Activated CD4-positive, alpha-beta T cell treated with anti-CD3 and anti-CD28 coated beads for 24 hours (primary cell): ENCODE measurements at regions not wholly inside any gene's neighbourhood (a gene's known extent, or its start where the extent isn't known, plus 50 kb on each side); places are given as distances from the start of the nearest gene placed in this dataset.
"Not testable (repeated sequence)": the region's sequence is repeated elsewhere in the genome, so short reads cannot be mapped to it uniquely, and the experiment has no call there.

ENCODE experiments used
- DNase-seq, 2 donors: peaks; one replicate each; pipeline ENCODE4 v3.0.0-alpha.2; 2020; ENCODE audit warnings: low read depth in 2 of 2

DNA sequence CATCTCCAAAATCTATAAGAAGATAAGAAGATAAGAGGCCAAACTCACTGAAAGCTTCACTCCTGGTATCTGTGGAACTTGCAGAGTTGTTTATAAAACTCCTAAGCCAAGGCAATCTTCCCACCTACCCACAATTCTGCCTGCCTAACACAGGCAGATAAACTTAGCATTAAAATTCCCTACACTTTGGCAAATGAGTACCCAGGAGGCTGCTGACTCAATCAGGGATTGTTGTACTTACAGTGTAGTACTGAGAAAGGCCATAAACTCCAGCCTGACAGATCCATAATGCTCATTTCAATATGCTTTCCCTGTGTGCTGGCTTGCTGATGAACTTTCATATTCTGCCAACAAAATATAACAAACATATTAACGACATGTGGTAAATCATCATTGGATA lies 725.2 kb downstream of the BRINP1 start:
- no peak for DNase-seq

DNA sequence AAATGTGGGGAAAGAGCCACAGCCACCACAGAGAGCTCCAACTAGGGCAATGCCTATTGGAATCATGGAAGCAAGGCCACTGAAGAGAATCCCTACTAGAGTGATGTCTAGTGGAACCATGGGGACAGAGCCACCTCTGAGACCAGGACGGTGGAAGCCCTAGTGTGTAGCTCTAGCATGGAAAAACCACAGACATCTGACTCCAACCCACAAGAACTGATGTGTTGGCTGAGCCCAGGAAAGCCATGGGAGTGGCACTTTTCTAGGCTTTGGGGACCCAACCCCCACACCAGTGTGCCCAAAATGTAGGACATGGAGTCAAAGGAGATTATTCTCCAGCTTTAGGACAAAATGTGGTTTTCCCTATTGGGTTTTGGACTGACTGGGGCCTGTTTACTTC lies 721.9 kb downstream of the BRINP1 start:
- no peak for DNase-seq

DNA sequence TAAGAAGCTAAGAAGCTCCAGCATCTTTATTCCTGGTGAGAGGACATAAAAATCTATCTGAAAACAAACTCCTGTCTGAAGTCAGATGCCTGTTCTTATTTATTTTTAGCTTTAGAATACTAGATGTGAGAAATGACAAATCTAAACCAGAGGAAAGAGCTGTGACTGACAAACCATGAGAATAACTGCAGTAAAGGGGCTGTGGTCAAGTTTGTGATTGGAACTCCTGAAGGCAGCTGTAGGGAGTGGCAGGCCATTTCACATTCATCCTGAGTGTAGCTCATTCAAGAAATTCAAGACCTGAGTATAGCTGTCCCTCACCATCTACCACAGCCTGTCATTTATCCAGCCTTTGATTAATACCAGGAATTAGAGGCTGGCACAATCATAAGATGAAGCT lies 718.8 kb downstream of the BRINP1 start:
- DNase-seq, result no peak

DNA sequence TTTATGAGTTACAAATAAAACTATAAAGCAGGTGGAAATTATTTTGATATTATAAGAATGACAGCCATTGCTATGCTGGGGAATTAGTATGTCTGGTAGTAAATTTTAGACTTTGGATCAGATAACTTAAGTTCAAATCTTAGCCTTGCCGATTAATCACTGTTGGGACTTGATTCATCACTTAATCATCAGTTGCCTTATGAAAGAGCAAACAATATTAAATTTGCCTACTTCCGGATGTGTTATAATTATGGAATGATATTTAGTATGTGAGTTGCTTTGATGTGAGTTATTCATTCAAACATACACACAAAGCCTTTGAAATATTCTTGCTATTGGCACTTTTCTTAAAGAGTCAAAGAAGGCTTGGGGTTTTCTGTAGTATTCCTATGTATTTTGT lies 717.7 kb downstream of the BRINP1 start:
- DNase-seq, result no peak

DNA sequence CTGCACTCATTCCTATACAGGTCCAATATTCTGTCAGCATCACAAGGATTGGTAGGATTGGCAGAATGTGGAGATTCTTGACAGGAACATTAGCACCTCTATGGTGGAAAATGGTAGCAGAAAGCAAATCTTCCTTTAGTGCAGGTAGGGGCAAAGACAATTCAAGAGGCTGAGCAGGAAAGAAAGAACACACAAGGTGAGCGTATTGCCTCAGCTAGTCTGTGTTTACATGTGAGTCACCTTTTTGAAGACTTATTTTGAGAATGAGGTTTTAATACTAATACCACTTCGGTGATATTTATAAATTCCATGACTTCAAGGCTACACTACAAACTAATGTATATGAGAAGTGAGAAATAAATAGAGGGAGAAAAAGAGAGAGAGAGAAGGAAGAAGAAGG lies 717.0 kb downstream of the BRINP1 start:
- DNase-seq, result no peak

DNA sequence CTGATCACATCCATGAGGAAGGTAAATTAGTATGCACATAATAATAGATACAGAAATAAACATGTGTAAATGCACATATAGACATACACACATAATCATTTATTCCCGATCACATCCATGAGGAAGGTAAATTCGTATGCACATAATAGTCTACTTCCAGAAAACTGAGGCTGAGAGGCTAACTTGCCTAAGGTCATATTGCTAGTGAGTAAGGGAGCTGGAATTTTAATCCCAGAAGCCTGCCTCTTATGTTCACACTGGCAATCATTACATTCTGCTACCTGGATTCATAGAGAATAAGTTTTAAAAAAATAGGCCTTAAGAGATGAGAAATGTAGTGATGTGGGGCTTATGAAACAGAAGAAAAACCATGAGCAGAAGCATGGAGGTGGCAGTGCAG lies 716.3 kb downstream of the BRINP1 start:
- DNase-seq, result no peak

DNA sequence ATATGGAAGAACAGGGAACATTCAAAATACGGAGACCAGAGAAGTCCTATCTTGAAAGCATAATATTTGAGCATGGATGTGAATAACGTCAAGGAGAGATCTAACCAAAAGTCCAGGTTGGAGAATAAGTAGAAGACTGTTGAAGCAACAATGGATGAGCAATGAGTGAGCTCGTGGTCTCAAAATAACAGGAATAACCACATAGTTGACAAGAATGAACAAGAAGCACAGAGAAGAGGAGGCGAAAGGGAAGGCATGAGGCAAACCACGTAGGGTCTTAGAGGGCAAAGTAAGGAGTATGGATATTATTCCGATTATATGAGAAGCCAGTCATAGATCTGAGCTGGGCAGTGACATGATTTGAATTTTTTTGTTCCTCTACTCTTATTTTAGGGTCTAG lies 710.2 kb downstream of the BRINP1 start:
- DNase-seq, result no peak

DNA sequence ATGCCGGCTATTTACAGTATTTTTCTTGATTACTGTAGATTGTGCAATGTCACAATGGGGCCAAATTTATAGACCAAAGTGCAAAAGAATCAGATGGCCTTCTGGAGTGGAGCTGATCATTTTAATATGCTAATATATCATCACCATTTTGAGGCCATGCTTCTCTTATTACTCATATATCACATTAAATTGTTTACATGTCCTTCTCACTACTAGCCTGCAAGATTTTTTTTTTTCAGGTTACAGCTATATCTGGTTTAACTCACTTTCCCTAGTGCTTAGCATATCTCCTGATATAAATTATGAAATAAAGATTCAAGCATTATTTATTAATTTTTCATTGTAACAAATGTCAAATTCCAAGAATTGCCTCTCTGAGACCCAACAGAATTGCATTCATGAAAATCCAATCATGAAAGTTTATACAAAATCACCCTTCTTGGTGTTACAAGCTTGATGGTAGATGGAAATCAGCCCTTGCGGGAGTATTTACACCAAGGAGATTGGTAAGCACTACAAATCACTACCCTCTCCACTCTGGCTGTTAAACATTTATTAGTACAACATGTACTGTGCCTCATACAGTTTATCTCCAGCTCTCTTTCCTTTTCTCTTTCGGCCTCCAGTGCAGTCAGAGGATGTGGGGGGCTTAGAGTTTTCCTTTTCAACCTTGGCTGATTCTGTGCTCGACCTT lies 703.9 kb downstream of the BRINP1 start:
- no peak for DNase-seq

DNA sequence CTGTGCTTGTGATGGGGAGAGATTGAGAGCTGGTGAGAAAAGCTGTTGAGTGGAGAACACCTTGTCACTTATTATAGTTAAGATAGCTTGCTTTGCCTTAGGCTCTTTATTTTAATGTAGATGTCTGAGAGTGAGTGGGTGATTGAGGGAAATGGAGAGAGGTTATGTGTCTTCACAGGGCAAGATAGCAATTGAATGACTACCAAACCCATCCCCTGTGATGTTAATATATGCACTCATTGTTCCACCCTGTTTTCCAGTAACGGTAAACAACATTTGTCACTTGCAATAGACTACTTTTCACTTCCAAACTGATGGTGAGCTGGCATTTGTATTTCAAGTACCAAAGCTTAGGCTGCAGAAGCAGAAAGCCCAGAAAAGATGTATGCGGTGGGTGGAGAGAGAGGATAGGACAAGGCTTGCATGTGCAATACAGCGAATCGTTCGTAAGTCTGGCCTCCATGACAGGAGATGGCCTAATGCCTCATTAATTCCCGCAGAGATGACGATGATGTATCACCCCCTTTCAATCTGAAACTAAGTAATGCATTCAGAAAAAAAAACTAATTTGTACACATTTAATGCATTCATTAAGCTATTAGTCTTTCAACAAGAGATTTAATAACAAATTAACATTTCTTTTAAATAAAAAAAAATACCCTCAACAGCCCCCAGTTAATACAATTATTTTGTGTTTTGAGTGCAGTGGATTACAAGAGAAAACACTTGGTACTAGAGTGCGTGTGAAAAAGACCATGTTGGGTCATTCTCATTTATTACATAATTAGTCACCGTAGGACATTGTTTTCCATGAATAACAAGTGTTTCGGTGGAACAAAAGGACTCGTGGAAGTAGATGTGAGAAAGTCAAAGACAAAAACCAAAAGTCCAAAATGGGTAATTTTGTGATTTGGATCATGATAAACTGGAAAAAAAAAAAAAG lies 699.0 kb downstream of the BRINP1 start:
- DNase-seq, result no peak

DNA sequence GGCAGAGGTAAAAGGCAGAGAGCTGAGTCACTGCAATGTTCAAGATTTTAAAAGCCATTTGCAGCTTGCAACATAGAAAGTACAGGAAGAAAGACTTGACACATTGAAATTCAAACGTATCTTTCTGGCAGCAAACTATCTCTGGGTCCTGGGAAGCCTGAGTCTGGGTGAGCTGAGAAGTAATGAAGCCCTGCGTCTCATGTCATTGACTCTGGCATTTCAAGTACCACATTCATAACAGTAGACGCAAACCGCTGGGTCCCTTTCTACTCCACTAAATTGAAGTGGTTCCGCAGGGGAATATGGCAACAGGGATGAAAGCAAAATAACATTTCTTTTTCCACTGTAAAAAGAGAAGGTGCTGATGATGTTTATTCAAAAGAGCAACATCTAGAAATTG lies 694.3 kb downstream of the BRINP1 start:
- no peak for DNase-seq

DNA sequence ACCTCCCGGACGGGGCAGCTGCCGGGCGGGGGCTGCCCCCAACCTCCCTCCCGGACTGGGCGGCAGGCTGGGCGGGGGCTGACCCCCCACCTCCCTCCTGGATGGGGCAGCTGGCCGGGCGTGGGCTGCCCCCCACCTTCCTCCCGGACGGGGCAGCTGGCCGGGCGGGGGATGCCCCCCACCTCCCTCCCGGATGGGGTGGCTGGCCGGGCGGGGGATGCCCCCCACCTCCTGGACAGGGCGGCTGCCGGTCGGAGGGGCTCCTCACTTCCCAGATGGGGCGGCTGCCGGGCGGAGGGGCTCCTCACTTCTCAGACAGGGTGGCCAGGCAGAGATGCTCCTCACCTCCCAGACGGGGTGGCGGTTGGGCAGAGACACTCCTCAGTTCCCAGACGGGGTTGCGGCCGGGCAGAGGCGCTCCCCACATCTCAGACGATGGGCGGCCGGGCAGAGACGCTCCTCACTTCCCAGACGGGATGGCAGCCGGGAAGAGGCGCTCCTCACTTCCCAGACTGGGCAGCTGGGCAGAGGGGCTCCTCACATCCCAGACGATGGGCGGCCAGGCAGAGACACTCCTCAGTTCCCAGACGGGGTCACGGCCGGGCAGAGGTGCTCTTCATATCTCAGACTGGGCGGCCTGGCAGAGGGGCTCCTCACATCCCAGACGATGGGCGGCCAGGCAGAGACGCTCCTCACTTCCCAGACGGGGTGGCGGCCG lies 691.1 kb downstream of the BRINP1 start:
- DNase-seq, result not testable (repeated sequence)

DNA sequence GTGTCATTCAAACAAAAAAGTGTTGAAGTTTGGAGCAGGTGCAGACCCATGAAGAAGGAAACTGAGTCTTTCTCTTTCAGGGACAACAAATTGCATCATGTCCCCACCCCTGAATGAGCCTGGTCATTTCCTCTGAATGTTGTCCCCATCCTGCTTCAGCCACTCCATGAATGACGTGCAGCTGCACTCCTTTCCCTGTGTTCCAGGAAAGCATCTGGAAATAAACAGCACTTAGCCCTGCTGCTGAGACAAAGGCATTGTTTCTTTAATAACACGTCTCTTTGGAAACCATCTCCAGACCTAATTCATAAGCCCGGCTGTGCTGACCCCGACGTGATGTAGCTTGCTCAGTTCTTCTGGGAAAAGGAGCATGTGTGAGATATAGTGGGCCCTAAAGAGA lies 682.3 kb downstream of the BRINP1 start:
- no peak for DNase-seq

DNA sequence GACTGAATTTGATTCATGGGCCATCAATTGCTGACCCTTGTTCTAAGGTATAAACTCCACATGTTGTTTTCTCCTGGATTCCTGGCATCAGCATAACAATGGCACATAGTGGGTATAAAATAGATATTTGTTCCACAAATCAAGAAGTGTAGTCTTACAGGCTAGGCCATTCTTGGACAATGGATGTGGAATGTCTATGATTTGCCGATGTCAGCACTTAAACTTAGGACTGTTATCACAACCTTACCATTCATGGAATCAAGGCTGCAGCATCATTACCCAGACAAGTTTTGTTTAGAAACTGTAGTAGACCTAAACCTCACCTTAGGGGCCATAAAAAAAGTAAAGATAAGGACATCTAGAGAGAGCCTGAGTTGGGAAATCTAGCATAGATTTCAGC lies 680.0 kb downstream of the BRINP1 start:
- DNase-seq, result no peak

DNA sequence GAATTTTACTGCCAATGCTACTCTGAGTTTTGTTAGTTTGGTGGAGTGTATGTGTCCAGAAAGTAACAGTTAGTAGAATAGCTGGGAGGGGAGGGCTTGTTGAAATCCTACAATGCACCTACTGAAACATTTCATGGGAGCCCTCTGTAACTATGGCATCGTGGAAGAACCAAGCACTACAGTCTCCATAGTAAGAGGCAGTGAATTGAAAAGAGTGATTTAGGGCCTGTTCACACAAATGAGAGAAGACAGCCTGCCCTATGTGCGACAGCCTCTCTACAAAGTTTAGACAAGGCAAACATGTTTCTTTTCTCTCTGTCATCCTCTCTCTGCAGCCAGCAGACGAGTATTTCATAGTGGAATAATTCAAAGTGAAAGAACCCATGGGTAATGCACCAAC lies 676.6 kb downstream of the BRINP1 start:
- no peak for DNase-seq

DNA sequence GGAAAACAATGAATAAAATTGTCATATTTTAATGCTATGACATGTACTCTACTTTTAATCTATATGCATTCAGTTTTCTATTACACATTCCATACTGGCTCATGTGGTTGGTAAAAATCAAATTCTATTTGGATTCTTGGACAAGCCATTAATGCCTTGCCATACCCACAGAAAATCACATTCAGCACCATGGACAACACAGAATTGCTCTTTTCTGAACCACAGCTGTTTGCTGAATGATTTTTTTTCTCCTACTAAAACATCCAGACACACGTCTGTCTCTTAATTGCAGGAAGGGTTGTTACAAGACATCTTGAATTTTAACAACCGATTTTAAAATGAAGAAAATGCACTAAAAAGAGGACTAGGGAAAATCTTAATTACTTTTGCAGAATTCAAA lies 675.6 kb downstream of the BRINP1 start:
- no peak for DNase-seq

DNA sequence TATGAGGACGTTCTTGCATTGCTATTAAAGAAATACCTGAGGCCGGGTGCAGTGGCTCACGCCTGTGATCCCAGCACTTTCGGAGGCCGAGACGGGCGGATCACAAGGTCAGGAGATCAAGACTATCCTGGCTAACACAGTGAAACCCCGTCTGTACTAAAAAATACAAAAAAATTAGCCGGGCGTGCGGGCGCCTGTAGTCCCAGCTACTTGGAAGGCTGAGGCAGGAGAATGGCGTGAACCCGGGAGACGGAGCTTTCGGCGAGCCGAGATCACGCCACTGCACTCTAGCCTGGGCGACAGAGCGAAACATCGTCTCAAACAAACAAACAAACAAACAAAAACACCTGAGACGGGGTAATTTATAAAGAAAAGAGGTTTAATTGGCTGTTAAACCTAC lies 674.0 kb downstream of the BRINP1 start:
- not testable (repeated sequence) for DNase-seq

DNA sequence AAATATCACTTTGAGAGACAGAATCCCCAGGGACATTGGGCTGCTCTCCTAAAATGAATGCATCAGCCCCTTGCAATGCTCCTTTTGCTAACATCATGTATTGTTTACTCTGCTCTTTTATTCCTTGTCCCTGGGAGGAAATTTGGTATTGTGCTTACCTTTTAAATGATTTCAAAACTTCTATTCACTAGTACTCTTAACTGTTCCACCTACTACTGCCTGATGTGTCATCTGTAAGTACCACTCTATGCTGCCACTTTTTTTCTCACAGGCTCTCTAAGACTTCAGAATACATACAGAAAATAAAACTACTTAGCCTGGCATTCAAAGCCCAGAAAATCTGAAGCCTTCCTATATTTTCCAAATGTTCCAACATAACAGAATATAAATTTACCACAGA lies 667.2 kb downstream of the BRINP1 start:
- DNase-seq, result no peak

DNA sequence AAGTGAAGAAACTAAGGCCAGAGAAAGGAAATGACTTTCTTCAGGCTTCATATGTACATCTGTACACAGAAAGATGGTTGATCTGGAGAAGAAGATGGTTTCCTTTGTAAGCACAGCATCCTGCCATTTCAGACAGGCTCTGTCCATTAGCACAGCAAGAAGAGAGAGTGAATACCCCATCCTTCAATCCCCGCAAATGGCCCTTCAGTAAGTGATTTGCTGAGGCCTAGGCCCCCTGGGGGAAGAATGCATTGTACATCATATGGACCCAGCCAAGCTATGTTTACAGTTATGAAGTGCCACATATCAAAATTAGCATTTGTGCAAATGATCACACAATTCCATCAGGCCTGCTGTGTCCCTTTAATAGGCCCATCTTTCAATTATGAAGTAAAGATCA lies 657.4 kb downstream of the BRINP1 start:
- DNase-seq, result no peak

DNA sequence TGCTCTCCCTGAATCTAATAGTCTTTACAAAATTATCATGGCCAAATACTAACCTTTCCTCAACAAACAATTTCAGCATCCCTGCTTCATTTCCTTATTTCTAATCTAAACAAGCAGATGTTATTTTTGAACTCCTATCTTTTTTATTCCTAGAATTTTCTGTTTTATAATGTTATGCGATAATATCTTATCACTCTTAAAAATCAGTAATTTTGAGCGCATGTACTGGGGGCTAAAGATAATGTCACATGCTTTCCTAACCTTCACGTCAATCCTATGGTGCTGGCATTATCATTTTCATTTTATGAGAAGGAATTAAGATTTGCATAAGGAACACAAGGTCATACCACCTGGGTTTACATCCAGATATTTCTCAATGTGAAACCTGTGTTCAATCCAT lies 648.0 kb downstream of the BRINP1 start:
- DNase-seq, result no peak

DNA sequence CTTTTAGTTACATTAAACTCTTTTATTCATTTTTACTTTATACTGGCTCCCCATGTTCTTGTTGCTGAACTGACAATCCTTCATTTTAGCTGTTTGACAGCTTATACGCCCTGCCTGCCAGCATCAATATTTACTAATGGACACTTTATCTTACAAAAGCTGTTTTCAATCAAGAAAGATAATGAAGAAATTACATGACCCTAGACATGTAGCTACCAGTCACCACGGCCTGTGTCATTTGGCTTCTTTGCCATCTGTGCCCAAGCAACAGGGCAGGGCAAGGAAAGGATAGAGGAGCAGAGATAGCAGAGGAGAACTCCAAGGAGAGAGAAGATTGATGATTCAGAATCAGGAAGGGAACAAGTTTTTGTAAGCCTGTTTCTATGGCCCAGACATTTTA lies 647.3 kb downstream of the BRINP1 start:
- no peak for DNase-seq

DNA sequence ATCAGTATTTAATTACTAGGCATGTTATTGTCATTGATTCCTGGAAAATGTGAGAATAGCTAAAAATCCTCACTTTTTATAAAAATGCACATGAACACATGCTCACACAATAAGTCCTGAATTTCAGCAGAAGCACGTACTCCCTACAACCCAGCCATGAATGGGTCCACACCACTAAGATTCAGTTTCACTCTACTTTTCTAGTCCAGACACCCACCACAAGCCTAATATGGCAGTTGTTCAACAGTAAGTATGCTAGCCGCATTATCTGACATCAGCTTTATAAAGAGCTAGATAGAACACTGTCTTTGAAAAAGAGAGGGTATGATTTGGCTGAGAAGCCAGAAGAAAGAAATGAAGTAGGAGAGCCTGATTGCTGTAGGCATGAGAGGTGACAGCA lies 639.3 kb downstream of the BRINP1 start:
- DNase-seq, result no peak

DNA sequence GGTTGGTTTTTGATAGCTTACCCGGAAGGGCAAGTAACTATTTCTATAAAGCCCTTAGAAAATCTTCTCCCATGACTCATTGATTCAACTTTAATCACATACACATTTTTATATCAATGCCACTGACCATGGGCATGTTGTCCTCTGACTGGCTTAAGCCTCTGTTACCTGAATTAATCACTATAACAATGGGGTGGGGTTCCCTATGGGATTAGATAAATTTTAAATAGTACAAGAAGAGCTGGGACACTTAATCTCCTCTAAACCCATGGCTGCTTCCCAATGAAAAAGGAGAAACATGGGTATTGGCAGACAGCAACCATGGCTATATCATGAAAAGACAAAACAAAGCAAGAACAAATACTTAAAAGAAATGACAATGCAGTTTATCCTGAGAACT lies 636.2 kb downstream of the BRINP1 start:
- no peak for DNase-seq

DNA sequence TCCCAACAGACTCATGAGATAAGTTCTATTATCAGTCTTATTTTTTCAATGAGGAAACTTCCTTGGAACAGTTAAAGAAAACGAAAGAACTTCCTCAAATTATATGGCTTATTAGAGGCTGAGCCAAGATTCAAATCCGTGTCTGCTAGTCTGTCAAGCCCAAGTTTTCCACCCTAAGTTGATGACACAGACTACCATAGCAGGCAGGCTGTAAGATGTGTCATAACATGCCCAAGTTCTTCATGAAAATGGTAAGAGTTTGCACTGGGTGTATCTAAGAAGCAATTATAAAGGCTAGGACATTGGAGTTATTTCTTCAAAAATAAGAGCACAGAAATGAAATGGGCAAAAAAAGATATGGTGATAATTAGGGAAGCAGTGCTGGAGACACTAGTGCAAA lies 634.5 kb downstream of the BRINP1 start:
- DNase-seq, result no peak
